GM18498 (cell line): ENCODE measurements at regions not wholly inside any gene's neighbourhood (a gene's known extent, or its start where the extent isn't known, plus 50 kb on each side); places are given as distances from the start of the nearest gene placed in this dataset.
"Not testable (repeated sequence)": the region's sequence is repeated elsewhere in the genome, so short reads cannot be mapped to it uniquely, and the experiment has no call there.

Experiments used
- ATAC-seq: cut with Tn5 transposase; IDR thresholded peaks from one replicate; pipeline ENCODE4 v1.9.1; 2021; ENCODE audit warnings: mild to moderate bottlenecking, moderate library complexity; ENCODE audit not compliant: unreplicated experiment

DNA sequence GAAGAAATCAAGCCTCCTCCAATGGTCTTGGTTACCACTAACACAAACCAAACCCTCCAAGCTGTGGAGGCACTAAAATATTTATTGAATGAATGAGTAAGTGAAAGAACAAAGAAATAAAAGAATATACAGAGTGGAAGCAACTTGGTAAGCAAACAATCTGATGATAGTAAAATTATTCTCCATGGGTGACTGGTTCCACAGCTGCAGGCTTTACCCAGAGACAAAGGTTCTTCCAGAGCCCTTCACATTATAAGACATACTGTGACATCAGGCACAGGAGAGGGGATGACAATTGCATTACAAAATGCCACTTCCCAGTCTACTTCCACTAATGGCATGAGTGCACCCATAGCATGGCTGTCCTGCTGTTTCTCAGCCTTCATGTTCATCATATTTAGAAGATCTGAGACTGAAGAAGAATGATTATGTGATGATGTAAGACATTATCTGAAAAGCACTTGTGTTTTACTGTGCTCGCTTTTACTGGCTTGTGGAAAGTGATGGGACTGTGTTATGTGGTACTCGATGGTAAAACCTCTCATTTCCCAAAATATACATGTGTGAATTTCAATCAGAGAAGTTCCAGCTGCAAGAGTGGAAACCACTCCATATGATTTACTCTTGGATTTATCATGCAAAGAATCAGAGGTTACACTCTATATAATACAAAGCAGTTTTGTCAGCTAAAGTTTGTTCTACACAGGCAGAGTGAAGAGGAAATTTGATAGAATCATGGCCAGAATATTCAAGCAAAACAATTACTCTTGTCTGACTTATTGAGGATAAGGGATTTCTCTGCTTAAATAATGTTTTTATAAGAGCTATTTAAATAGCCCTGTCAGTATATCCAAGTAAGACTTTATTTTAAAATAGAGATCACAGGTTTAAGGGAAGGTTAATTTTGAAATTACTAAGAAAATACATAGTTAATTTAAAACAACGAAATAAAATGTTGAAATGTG, 220.2 kb upstream of the NBEA start:
- no peak for ATAC-seq

DNA sequence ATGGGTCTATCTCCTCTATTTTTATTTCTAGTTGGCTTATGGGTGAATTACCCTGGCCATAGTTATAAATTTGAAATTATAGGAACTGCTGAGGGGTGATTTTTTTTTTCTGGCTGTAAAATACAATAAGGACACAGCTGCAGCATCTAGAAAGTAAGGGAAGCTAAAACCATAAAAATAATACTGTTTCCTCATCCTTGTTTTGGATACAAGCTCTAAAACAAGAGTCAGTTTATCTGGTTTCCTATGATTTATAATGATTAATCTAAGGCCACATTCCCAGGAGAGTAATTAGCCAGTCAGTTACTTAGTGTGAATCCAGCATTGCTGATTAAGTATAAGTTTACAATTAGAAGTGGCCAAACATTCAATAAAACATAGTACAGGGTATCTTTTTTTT, 219.1 kb upstream of the NBEA start:
- ATAC-seq: no peak

DNA sequence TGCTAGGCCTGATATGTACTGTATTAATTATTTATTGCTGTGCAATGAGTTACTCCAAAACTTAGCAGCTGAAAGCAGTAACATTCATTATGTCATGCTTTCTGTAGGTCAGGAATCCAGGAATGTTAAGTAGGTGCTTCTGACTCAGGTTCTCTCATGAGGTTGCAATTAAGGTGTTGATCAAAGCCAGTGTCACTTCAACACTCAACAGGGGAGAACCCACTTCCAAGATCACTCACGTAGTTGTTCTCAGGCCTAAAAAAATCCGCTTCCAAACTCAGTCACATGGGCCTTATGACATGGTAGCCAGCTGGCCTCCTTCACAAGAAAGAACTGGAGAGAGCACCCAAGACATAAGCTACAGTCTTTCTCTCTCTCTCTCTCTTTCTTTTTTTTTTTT, 211.1 kb upstream of the NBEA start:
- ATAC-seq: no peak

DNA sequence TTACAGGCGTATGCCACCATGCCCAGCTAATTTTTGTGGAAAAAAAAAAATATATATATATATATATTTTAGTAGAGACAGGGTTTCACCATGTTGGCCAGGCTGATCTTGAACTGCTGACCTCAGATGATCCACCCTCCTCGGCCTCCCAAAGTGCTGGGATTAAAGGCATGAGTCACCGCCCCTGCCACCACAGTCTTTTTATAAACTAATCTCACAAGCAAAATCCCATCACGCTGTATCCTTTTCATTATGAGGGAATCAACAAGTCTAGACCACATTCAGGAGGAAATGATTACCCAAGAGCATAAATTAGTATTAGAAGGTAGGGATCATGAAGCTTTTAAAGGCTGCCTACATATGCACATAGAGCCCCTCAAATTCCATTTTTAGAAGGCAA, 210.6 kb upstream of the NBEA start:
- no peak for ATAC-seq

DNA sequence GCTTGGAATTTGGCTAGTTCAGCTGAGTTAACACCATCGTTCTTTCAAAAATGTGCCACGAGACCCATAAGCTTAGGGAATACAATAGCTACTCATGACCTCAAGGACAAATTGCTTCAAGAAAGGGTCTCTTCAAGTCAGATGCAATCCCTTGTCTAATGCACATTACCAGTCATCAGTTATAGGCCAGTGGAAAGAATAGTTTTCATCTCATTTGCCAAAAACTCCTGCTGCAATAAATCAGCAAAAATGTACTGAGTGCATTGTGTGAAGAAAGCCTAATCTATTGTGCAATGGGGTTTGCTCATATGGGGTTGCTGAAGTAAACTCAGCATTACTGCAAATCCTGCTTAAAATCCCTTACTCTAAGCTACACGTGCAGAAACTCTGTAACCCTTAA, 208.3 kb upstream of the NBEA start:
- ATAC-seq: no peak

DNA sequence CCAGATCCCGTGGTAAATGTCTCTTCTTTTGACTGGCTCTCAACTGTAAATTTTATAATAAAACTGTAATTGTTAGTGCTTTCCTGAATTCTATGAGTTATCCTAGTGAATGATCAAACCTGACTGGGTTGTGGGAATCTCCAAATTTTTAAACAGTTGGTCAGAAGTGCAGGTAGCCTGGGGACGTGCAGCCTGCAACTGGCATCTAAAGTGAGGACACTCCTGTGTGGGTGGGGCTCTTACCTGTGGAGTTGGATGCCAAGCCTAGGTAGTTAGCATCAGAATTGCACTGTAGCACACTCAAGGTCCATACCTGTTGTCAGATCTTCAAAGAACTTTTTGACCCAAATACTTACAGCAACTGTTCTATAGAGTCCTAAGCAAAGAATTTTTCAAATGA, 207.1 kb upstream of the NBEA start:
- no peak for ATAC-seq

DNA sequence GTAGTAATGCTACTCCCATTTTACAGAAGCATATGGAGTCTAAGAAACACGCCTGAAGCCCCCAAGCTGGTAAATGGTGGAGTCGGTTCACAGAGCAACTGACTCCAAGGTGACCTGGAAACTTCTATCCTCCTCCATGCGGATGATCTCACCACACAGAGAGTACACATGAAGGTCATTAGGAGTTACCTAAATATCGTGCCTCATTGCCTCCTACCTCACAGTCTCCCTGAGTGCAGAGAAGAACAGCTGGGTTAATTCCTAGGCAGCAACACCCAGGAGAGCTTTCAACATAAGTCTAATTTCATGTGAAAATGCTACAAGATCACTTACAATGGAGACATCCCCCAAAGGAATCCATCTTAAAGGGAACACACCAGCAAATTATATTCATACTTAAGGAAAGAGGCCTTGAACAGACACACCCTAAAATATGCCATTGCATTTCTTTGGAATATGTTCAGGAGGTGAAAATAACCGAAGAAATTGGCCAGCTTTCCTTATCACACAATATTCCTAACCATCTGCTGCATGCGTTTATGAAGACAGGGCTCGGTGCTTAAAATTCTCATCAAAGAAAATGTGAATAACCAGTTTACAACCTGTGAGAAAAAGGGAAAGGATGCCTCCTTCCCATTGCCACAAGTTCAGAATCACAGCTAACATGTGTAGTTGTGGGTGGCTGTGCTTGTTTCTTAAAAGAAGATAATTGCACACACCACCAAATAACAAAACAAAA, 203.6 kb upstream of the NBEA start:
- ATAC-seq: no peak

DNA sequence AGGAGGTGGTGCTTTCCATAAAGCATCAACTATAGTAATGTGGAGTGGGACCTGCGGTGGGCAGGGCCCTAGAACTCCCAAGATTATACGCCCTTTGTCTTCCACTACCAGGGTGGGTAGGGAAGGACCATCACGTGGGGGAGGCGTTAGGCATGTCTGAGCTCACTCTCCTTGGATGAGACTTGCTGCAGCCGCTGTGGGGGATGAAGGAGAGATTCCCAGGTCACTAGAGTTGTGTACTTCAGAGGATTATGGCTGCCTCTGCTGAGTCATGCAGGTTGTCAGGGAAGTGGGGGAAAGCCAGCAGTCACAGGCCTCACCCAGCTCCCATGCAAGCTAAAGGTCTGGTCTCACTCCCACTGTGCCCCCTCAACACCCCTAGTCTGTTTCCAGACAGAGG, 195.0 kb upstream of the NBEA start:
- ATAC-seq: not testable (repeated sequence)

DNA sequence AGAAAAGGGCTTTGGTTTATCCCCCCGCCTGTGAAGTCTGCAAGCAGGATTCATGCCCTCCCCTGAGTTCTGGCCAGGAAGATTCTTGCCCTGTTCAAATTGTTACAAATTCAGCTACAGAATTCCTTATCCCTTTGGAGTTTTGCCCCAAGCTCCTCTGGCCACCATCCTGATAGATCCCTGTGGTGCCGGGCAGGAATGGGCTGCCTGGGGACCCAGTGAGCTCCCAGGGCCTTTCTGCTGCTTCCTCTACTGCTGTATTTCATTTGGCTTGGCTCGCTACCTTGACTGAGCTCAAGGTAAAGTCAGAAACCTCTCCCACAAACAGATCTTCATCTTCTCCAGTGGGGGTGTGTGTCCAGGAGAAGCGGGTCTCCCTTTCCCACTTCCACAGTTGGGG, 194.6 kb upstream of the NBEA start:
- ATAC-seq: no peak

DNA sequence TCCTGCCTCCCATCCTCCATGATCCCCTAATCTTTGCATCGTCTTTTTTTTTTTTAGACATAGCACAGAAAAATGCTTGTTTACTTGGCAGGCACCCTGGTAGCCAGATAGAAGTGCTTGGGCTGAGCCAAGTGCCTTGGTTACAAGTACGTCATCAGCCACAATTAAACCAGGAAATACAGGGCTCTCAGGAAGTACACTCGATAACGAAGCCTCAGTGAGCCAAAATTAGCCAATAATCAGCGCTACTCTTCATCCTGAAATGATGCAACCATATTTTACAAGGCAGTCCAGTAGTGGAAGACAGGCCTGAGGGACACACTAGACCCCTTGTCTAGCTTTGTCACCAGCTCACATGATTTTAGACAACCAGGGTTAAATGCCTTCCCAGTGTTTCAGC, 194.0 kb upstream of the NBEA start:
- peak; percentile 49 for ATAC-seq

DNA sequence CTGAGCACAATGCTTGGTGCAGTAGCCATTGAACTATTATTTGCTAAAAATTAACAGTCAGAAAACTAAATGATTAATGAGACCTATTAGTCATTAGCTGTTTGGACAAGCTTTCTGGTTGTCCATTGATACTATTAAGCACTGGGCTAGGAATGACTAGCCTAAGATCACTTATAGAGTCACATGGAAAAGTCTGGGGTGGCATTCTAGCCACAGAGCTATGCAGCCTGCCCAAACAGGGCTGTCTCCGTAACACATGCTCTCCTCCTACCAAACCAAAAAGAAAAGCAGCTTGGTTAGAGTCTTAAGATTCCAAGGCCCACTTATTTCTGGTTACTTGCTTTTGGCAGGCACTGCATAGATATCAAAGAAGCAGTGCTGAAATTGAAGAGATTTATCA, 193.5 kb upstream of the NBEA start:
- peak; percentile 30 for ATAC-seq

DNA sequence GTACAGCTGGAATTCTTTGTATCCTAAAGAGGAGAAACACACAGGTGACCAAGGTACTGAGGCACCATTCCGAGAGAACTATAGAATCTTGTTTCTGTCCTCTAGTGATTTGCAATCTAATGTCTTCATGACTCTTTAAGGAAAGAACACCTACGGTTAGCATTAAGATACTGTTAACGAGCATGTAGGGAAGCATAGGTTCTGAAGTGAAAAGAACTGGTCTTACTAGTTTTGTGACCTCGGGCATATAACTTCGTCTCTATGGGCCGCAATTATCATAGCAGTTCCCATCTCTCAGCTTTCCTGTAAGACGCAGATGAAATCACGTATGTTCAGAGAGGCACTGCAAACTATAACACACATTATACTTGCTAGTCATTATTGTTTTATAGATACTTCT, 193.0 kb upstream of the NBEA start:
- ATAC-seq: no peak

DNA sequence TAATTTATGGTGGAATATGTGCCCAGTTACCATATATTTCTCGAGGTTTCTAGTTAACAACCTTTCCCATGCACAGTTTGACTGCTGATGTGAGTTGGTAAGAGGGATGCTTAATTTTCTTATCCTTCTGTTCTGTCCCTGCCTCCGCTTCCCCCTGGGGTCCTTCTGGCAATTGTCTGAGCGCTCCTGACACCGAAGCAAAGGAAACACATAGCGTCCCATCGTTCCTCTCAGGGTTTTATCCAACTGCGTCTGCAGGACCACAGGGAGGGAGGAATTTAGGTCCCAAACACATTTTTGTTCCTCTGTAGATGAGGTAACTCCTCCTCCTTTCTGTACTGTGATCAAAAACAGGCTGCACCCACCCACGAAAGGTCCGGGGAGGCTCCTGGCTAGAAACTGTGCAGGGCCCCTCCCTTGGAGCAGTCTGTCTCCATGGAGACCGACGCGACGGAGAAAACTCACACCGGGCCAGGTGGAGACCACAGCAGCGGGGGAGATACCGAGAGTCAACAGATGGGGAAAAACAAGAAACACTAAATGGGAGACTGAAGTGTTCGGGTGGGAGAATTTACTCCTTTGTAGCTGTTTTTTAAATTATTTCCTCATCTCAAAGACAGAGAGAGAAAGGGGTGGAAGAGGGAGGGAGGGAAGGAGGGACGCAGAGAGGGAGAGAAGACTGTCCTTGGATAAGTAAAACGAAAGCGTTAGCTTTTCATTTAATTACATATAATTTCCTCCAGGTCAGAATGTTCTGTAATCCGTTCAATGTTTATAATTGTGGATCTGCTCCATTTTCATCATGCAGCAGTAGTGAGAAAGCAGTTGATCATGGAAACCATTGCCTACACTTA, 191.8 kb upstream of the NBEA start:
- ATAC-seq: peak; percentile 73

DNA sequence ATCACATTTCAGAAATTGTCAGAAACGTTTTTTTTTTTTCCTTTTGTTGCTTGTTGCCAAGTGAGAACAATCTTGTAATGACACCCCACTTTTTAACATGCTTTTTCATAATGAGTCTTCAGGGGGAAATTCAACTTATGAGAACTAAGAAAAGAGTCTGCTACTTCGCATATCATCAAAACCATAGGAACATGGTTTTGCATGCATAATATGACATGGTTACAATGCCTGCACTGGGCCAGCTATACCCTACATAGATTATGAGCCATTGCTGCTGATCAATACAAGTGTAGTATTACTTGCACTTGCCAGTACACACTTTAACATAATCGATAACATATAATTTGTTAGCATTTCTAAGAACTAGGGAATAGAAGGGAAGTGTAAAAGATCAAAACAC, 191.0 kb upstream of the NBEA start:
- no peak for ATAC-seq

DNA sequence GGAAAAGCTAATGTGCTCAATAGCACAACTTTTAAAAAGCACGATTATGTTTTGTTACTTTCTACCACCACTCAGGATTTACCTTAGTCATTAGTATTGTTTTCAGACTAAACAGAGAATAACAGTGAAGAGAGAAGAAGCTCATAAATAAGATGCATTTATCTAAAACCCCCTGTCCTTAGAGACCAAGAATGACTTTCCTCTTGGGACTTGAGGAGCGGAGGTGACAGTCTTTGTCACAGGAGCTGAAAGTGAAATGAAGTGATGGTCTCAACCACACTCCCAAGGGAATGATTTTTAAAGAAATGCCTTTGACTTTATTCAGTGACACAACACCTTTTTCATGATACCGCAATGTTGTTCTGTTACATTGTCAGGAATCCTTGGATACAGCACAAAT, 190.6 kb upstream of the NBEA start:
- no peak for ATAC-seq

DNA sequence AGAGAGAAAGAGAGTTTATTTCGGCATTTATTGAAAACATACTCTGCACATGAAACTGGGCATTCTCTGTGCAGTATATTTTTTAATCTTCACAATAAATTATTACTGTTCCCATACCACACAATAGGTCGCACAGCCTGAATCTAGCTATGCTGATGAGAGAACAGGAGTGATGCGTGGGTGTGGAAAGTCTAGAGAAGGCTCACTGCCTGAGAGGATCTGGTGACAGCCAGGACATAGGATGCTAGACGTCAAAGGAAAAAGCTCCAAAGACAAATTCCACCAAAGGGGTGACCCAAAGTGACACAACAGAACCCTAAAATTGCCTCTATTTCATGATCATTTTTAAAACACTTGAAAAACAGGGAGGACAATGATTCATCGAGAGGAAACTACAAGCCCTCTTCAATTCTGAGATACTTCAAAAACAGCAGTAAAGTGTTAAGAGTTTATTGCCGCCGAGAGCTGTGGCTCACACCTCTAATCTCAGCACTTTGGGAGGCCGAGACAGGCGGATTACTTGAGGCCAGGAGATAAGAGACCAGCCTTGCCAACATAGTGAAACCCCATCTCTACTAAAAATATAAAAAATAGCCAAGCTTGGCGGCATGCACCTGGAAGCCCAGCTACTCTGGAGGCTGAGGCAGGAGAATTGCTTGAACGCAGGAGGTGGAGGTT, 189.6 kb upstream of the NBEA start:
- no peak for ATAC-seq

DNA sequence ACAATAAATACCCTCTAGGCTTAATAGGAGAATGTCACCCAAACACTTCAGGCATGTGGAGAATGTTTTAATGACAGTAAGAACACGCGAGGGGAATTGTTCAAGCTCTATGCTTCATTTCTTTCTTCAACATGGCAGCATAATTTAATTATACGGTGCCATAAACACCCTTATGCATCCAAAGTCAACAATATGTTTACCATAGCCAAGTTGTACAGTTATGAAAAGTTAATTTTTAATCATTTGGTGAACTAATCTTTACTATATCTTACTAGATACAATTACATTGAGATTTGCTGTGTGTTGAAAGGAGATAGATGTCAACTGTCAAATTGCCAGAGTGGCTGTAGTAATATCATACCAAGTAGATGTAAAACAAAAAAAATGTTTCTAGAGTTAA, 185.9 kb upstream of the NBEA start:
- ATAC-seq: no peak

DNA sequence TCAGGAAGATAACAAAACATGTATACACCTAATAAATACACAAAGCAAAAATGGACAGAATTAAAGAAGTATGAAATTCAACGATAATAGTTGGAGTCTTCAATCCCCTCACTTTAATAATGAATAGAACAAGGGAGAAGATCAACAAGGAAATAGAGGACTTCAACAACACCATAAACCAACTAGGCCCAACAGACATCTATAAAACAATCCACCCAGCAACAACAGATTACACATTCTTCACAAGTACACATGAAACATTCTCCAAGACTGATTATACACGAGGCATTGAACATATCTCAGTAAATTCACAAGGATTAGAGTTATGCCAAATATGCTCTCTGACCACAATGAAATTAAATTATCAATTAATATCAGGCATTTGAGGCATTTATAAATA, 185.5 kb upstream of the NBEA start:
- ATAC-seq: no peak

DNA sequence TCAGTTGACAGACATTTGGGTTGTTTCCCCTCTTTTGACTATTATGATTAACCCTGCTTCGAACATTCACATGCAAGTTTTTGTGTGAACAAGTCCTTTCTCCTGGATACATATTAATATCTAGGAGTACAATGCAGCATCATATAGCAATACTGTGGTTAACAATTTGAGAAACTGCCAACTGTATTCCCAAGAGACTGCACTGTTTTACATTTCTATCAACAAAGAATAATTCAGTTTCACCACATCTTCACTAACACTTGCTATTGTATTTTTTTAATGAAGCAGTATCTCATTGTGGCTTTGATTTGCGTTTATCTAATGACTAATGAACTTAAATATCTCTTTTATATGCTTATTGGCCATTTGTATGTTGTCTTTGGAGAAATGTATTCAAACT, 184.6 kb upstream of the NBEA start:
- ATAC-seq: no peak

DNA sequence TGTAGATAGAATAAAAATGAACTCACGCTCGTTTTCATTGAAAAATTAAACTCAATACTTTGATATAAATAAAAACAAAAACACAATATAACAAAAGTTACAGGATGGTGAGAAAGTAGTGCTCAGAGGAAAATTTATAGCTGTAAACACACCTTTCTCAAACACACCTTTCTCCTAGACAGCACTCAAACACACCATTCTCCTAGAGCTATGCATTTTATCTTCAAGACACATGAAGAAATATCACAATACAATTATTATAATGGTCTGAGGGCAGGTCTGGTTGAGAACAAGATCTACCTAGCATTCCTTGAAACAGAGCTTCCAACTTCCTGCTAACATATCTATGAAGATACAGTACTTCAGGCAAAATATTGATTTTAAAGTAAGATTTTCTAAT, 183.4 kb upstream of the NBEA start:
- no peak for ATAC-seq

DNA sequence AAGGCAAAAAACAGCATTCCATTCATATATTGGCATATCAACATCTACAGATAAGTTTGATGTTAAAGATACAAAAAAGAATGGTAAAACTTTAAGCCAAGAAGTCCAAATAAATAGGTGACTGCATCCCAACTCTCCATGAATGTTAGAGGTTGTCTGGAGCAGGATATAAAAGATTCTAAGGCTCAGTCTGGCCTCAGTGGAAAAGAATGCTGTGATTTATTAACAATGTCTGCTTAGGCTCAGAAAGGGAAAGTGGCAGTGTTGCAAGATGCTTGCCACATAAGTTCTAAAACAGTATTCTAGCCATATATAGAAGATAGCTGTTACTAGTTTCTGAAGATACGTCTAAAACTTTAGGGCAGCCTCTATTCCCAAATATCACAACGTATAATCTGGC, 179.8 kb upstream of the NBEA start:
- no peak for ATAC-seq
